CD4-positive, alpha-beta T cell treated with Interleukin-15 for 1 hour (primary cell): ENCODE measurements at regions not wholly inside any gene's neighbourhood (a gene's known extent, or its start where the extent isn't known, plus 50 kb on each side); places are given as distances from the start of the nearest gene placed in this dataset.

Experiments
- DNase-seq: peaks from one replicate; pipeline ENCODE4 v3.0.0-alpha.2; 2020

DNA sequence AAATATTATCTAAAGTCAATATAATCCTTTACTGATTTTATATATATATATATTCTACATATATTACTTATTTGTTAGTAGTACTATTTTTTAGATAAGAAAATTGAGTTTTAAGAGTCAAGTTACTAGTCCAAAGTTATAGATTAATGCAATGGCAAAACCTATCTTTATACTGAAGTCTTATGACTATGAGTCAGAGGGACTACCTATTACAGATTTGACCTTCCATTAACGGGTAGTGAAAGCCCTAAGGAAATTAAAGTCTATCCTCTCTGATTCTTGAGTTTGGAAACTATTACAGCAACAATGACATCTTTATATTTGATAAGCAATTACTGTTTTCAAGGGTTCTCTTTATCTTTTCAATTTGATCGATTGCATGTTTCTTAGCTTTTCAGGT is 315.8 kb downstream of the CASP12 start:
- no peak for DNase-seq

DNA sequence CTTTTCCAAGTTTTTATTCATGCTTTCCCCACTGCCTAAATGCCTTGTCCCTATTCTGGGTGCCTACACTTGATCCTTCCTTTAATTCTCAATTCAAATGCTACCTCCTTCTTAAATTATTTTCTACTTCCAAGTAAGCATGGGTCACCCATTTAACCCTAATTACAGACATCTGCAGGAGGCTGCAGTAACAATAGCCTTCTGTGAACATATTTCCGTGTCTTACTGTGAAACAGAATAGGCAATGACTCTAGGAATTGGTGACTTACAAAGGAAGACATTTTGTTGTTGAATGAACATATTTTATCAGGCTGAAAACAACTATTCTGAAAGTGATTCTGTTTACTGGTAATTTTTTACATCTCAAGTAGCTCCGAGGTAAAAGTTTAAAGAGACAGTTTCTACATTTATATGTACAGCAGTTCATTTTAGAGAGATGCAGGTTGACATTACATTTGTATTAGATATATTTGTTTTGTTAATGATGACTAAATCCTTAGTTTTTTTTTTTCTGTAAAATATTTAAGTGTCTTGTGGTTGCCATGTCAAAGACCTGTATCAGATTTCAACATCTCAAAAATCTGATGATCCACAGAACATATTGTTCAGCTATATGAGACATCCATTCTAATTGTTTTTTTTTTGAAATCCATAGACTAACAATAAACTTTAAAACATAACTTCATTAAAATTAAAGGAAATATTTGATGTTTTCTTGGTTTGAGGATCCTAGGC is 316.8 kb downstream of the CASP12 start:
- DNase-seq: no peak

DNA sequence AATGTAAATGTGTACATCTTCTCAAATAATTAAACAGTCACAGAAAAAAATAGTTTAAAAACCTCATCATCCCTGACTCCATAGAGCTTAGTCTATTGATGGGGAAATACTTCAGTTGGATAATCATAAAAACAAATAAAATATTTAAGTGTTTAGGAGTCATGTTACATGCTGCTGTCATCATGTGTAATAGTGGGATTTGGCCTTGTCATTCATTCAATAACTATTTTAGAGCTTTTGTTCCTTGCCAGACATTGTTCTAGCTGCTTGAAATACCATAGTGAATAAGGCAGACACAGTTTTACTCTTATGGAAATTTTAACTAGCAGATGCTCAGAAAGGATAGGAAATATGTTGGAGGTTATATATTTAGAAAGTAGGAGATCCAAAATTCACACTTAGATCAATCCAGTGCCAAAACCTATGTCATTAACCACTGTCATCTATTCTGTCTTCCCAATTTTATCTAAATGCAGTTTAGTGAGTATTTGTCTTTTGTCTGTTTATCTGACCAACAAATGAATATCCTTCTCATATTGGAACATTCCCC is 324.7 kb downstream of the CASP12 start:
- no peak for DNase-seq

DNA sequence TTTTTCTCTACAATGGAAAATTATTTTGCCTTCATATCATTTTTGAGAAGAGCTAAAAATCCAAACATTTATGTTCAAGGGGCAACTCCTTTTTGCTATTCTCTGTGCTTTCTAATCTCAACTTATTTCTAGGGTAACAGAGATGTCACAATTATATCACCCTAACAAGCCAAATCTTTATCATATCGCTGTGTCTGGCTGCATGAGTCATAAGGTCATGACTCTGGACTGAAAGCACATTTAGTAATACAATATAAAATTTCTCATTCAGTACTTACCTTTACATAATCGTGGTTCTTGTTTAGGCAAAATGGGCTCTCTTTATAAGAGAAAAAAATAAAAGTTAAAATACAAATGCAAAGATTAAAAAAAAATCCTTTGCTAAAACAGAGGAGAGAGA is 326.0 kb downstream of the CASP12 start:
- no peak for DNase-seq

DNA sequence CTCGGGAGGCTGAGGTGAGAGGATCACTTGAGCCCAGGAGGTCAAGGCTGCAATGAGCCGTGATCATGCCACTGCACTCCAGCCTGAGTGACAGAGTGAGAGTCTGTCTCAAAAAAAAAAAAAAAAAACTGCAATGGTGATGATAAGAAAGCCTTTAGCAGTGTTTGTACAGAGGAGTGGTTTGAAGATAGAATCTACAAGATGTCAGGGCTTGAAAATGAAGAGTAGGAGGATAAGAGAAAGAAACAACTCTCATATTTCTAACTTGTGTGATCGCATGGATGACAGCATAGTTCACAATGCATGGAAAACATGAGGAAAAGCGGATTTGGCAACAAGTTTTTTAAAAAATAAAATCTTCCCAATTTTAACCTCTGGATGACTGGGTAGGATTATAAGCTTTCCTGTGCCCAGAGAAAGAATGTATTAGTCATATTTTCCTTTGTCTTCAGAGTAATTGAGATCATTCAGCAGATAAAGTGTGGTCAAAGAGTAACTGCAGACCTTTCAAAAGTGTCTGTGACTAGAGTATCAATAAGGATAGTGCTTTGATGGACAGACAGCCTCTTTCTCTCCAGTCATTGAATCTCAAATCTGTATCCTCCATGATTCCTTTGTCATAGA is 328.1 kb downstream of the CASP12 start:
- DNase-seq: no peak

DNA sequence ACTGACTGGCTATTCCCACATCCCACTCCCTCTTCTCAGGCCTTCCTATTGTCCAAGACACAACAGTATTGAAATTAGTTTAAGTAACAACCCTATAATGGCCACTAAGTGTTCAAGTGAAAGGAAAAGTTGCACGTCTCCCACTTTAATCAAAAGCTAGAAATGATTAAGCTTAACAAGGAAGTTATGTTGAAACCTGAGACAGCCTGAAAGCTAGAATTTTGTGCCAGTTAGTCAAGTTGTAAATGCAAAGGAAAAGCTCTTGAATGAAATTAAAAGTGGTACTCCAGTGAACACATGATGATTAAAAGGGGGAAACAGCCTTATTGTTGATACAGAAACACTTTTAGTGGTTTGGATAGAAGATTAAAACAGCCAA is 332.7 kb downstream of the CASP12 start:
- no peak for DNase-seq

DNA sequence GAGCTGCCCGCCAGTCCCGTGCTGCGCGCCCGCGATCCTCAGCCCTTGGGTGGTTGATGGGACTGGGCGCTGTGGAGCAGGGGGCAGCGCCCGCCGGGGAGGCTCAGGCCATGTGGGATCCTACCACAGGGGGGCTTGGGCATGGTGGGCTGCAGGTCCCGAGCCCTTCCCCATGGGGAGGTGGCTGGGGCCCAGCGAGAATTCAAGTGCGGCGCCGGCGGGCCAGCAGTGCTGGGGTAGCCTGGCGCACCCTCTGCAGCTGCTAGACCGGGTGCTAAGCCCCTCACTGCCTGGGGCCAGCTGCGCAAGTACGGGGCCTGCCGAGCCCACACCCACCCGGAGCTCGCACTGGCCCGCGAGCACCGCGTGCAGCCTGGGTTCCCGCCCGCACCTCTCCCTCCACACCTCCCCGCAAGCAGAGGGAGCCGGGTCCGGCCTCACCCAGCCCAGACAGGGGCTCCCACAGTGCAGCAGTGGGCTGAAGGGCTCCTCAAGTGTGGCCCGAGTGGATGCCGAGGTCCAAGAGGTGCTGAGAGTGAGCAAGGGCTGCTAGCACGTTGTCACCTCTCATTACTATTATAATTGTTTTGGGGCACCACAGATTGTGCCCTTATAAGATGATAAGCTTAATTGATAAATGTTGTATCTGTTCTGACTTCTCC is 333.2 kb downstream of the CASP12 start:
- DNase-seq: no peak

DNA sequence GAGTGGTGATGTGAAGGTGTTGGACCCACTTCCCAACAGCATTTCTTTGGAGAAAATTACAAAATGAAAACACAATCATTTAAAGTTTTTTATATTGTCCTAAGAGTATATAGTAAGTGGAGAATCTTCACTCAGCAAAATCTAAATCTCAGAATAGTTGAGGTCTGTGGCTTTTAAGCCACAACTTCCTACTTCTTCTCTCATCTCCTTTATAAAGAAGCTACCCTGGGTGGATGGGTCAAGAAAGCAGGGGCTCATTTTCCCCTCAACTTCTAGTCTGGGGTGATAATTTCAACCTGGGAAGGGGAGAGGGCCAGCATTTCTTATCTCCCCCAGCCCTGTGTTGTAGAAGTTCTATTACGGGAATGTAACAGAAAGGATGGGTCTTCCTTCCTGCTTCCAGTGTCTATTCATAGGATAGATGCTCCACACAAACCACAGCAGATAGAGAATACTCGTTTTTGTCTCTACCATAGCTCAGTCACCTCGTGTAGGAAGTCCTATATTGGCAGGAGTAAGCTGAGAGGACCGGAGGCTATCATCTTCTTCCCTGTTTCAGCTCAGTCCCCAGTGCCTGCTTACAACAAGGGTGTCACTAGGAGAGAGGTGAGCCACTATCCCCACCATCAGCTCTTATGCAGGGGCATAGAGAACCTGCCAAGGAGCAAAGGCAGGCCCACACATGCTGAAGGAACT is 341.5 kb downstream of the CASP12 start:
- no peak for DNase-seq

DNA sequence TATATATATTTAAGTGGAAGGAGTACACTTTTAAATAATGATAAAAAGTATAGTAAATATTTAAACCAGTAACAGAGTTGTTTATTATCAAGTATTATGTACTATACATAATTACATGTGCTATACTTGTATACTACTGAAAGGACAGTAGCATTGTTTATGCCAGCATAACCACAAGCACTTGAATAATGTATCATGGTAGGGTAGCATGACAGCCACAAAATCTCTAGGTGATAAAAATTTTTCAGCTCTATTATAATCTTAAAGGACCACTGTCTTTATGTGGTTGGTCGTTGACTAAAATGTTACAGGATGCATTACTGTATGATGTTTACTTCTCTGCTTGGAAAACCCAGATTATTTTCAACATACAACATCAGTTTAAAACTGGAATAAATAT is 349.2 kb downstream of the CASP12 start:
- DNase-seq: no peak

DNA sequence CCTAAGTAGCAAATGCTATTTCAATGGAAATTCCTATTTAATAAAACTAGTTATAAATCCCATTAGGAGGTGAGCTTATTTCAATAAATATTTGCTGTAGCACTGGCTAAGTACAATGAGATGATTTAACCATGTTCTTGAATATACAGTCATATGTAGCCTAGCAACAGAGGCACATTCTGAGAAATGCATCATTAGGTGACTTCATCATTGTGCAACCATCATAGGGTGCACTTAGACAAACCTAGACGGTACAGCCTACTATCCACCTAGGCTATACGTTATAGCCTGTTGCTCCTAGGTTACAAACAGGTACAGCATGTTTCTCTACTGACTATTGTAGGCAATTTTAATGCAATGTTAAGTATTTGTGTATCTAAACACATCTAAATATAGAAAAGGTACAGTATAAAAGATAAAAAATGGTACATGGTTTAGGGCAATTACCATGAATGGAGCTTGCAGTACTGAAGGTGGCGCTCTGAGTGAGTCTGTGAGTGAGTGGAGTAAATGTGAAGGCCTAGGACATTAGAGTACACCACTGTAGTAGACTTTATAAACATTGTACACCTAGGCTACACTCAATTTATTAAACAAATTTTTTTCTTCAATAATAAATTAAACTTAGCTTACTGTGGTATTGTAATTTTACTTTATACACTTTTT is 350.1 kb downstream of the CASP12 start:
- no peak for DNase-seq

DNA sequence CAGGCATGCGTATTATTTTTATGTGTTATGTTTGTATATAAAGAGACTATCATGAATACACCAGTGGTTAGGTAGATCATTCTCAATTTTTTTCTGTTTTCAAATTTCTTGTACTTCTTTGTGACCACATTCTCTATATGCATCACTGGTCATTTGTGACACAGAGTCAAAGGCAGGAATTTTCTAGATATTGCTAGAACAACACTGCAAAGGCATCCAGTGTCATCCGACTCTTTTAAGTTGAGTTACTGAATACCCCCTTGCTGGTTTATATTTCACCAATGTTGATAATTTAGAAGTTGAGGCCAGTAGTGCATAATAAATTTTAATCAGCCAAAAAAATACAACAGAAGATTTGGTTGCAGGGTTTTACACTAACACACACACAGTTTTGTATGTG is 351.8 kb downstream of the CASP12 start:
- DNase-seq: no peak

DNA sequence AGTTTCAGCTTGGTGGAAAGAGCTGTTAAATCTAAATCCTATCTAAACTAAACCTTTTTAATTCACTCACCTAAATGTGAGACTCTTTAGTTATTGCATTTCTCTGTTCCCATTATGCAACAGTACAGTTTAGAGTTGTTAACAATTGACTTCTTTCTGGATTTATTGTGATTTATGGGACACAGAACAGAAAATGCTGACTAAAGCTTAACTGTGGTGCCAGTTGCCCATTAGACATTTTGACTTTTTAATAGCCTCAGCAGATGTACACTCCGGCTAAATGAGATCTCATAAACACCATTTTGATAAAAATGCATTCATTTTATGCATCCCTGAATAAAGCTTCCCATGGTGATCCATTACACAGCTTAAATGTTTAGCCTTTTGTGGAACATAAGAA is 356.6 kb downstream of the CASP12 start:
- no peak for DNase-seq

DNA sequence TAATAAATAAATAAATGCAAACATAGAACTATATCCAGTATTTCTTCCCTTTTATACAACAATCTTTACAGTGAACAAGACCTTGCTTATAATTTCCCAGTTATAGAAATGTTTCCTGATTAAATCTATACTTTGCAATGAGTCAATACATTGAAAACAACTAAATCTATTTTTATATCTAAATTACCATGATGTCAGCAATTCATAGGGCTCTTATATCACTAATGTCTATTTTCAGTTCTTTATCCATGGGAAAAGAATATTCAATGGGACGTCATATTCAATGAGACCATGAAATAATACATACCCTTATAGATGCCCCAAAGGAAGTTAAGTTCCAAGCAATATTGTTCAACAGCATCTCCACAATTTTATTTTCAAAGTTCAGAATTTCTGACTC is 359.9 kb downstream of the CASP12 start:
- no peak for DNase-seq

DNA sequence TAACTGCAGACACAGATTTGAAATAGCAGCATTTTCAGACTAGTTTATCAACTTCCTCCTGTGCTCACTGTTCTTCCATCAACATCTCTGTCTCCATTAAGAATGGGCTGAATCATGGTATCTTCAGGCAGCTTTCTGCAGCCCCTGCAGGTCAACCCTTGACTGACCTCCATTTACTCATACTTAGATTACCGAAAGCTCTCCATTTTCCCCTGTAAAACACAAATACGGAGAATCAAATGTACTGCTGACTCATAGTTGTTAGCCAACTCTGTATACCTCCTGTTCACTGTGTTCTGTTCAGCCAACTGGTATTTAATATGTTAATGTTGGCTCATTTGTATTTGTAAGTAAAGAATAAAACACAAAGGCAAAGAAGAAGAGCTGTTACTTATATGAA is 364.0 kb downstream of the CASP12 start:
- no peak for DNase-seq

DNA sequence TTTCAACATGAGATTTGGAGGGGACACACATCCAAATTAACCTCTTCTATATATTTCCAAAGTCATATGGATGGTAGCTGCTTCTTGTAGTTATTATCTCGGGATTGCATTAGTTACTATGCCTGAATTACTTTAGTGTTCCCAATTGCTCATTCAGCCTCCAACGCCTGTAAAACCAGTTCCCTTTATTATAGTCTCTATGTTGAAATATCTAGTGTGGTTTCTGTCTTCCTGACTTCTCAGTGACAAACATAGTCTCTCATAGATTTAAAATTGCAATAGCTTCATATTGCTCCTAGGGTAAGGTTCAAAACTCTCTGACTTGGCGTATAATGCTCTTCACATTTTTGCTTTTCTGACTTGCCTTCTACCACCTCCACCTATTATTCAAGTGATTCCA is 366.4 kb downstream of the CASP12 start:
- DNase-seq: no peak

DNA sequence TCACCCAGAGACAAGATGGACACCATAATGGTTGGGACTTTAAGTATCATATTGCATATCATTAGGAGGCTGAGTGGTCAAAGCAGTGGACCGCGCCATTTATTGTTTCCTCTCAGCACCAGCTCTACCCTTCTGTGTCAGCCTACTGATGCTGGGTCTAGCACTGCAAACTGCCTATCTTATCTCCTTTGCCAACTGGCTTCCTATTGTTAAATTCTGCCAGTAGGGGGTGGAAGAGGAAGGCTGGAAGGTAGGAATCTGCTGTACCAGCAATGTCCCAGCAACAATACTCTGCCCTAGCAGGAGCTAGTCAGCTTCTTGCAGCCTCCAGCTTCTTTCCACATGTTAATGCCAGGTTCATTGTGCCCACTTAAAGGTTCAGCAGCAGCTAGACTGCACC is 367.1 kb upstream of the PDGFD start:
- no peak for DNase-seq

DNA sequence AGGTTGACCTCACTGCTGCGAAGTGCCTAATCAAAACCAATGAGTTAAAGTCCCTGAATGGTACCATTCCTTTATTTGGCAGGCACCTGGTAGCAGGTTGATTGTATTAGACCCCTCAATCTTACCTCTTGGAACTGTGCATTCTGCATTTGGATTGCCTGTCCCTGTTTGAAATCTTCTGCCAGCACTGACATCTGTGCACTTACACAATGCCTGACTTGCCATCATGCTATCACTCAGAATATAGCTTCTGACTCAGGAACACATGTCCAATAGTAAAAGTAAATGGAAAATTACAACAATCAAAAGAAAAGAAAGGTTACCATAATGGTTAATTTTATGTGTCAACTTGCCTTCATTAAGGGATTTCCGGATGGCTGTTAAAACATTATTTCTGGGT is 366.0 kb upstream of the PDGFD start:
- no peak for DNase-seq

DNA sequence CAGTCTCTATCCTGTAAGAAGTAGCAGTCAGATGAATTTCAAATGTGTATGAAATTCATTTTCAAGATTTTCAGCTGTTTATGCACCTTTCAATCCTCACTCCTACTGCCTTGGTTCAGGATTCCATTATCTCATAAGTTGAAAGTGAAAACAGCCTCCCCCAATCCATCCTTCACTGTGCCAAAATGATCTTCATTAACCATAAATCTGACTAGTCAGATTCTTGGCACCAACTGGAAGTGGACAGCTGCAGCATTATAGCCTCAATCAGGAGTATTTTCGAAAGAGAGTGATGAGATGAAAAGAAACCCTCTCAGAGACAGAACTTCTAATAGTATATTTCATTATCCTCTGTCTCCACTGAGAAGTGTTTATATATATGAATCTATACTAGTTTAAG is 365.3 kb upstream of the PDGFD start:
- DNase-seq: no peak

DNA sequence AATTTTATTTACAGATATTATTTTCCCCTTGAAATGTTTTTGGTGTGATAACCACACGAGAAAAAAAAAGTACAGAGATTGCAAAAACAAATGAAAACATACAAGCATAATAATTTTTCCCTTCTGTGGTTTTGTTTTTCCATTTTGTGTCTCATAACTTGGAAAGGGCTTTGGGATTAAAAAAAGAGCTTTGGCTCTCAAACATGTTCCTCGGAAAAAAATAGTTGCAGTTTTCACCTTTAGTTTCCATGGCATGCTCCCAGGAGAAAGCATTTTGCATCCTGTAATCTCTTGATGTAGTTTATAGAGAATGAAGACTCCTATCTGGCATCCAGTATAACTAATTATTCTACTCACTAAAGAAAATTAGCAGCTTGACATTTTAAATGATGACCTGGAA is 362.1 kb upstream of the PDGFD start:
- no peak for DNase-seq

DNA sequence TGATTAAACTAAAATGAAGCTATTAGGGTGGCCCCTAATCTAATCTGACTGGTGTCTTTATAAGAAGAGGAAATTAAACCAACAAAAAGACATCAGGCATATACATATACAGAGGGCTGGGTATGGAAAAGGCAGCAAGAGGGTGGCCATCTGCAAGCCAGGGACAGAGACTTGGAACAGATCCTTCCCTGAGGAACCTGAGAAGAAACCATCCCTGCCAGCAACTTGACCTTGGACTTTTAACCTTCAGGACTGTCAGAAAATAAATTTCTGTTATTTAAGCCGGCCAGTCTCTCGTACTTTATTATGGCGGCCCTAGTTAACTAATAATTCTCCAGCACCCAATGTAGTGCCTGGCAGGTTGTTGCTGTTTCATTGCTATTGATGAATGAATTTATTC is 361.5 kb upstream of the PDGFD start:
- no peak for DNase-seq

DNA sequence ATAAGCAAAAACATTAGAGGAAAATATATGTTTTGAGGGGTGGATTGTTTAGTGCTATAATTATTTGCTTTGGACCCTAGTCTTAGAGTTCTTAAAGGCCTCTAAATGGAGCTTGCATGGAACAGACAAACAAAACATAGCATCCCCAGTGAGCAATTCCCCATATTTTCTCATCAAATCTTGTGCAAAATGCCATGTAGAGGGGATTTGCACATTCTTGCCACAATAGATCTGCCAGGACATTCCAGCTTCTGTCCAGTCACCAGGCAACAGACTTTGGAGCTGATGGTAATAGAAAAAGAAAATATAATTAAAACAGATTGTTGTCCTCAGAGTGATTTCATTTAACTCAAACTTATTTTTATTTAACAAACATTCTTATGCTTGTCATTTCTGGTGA is 360.3 kb upstream of the PDGFD start:
- no peak for DNase-seq

DNA sequence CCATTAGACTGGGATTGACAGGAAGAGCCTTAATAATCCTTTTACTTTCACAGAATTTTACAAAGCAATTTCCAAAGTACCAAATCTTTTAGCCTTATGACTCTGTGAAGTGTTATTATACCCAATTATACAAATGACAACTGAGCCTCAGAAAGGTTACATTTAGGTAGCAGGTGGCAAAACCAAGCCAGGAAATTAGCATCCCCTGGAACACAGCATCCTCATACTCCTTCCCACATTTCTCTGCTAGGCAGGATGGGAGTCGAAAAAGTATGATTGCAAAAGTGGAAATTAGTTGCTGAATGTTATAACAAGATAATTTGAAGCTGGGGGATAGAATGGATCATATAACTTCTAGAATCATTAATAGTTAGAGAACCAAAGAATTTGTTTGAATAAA is 359.7 kb upstream of the PDGFD start:
- no peak for DNase-seq

DNA sequence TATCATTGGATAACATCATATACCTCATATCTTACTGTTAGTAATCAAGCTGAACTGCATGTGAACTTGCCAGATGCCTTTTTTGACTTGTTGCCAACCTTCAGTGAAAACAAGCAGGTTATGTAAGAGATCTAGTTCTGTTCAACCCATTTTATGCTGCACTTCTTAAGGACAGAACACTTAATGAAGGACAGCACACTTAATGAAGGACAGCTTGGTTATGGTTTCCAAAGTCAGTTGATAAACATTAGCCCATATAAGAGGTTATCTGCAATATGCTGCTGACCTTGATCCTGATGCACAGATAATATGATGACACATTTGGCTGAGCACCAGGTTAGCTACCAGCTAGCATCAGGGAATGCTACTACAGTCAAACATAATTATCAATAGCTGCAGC is 358.7 kb upstream of the PDGFD start:
- no peak for DNase-seq
